ENCODE measurements at regions not wholly inside any gene's neighbourhood (a gene's known extent, or its start where the extent isn't known, plus 50 kb on each side); places are given as distances from the start of the nearest gene placed in this dataset.

DNA sequence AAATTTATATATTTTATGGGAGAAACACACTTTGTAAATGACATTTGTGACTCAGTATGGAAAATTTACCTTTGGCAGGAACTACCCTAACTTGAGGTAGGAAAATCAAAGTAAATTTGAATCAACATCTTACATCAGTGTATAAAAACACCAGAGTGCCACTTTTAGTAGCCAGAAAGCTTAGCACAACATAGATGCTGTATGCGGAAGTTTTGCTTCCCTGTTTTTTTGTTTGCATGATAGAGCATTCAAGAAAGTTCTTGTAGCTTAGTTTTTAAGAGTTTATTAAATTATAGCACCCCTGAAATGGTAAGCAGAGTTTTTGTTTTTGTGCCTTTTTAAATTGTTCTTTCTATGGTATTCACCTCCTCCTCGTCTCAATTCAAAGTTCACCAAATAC is 120.8 kb upstream of the RAP2B start:
- Histone ChIP-seq H3F3A (replicated peaks; ENCODE audit: insufficient read depth) (peaks cover 16% of the 10 kb centered on the region), H3K9ac (no peak overlapping the region), H2AFZ (ENCODE audit: low read depth) (no peak overlapping the region), H3K79me2 (ENCODE audit: insufficient read depth) (no peaks in the 10 kb centered on the region), H3K36me3 (replicated peaks in 1 of 2; ENCODE audit: control insufficient read depth in 1 of 2, insufficient read depth in 2 of 2, low read length in 1 of 2) (no peaks in the 10 kb centered on the region), H3K9me2 (no peaks in the 10 kb centered on the region), H4K20me1 (ENCODE audit: insufficient read depth) (no peaks in the 10 kb centered on the region), H3K4me1 (ENCODE audit: control insufficient read depth in 1 of 2, insufficient read depth in 2 of 2, low read depth in 1 of 2, low read length in 1 of 2) (peaks cover 0 to 8% of the 10 kb centered on the region in 2 experiments; a peak in 1 of 4 replicates), H3K4me3 (ENCODE audit: low read depth in 2 of 2, low read length in 1 of 2) (no peak overlapping the region), H3K4me2 (no peak overlapping the region), H3K27ac (ENCODE audit: low read depth in 2 of 2, low read length in 1 of 2) (no peak overlapping the region), H3K27me3 (ENCODE audit: insufficient read depth) (no peaks in the 10 kb centered on the region), H3K9me3 (no peaks in the 10 kb centered on the region)
- WGBS (ENCODE audit: low lambda C conversion rate): 85% methylated on average over 2 of the region's 2 CpGs
- ChIA-PET POLR2A (no interaction called here), CTCF (interaction anchor here (1.0 to 2.1 kb wide), 2 partner anchors 14 to 728 kb away, joined by 3 to 7 read pairs; no protein-coding TSS in a partner anchor)
- no peak for DNase-seq
- no peak for TF ChIP-seq FOXM1 (IDR thresholded peaks at IDR 0.05; ENCODE audit: low read depth)
- TF ChIP-seq, protein P1, sequence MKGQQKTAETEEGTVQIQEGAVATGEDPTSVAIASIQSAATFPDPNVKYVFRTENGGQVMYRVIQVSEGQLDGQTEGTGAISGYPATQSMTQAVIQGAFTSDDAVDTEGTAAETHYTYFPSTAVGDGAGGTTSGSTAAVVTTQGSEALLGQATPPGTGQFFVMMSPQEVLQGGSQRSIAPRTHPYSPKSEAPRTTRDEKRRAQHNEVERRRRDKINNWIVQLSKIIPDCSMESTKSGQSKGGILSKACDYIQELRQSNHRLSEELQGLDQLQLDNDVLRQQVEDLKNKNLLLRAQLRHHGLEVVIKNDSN (IDR thresholded peaks at IDR 0.05; ENCODE audit: borderline replicate concordance, low read depth): no peak
- TF ChIP-seq, protein P2, sequence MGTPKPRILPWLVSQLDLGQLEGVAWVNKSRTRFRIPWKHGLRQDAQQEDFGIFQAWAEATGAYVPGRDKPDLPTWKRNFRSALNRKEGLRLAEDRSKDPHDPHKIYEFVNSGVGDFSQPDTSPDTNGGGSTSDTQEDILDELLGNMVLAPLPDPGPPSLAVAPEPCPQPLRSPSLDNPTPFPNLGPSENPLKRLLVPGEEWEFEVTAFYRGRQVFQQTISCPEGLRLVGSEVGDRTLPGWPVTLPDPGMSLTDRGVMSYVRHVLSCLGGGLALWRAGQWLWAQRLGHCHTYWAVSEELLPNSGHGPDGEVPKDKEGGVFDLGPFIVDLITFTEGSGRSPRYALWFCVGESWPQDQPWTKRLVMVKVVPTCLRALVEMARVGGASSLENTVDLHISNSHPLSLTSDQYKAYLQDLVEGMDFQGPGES (IDR thresholded peaks at IDR 0.05; ENCODE audit: low read depth, low read length): no peak
- TF ChIP-seq, protein P3, sequence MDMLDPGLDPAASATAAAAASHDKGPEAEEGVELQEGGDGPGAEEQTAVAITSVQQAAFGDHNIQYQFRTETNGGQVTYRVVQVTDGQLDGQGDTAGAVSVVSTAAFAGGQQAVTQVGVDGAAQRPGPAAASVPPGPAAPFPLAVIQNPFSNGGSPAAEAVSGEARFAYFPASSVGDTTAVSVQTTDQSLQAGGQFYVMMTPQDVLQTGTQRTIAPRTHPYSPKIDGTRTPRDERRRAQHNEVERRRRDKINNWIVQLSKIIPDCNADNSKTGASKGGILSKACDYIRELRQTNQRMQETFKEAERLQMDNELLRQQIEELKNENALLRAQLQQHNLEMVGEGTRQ (IDR thresholded peaks at IDR 0.05; ENCODE audit: borderline replicate concordance, low read depth, low read length): no peak
- TF ChIP-seq RAD21 (IDR thresholded peaks at IDR 0.05; ENCODE audit: low read length): no peak
- TF ChIP-seq FOXJ3 (CRISPR knock-in tag; IDR thresholded peaks at IDR 0.05): no peak
- no peak for TF ChIP-seq RXRA (IDR thresholded peaks at IDR 0.05; ENCODE audit: borderline replicate concordance, low read depth)
- no peak for TF ChIP-seq EZH2phosphoT487 (IDR thresholded peaks at IDR 0.05; ENCODE audit: borderline replicate concordance, low read depth)
- TF ChIP-seq, protein P4, sequence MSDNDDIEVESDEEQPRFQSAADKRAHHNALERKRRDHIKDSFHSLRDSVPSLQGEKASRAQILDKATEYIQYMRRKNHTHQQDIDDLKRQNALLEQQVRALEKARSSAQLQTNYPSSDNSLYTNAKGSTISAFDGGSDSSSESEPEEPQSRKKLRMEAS (IDR thresholded peaks at IDR 0.05; ENCODE audit: low read depth): no peak
- no peak for TF ChIP-seq NFIC (IDR thresholded peaks at IDR 0.05; ENCODE audit: borderline replicate concordance)
- TF ChIP-seq FOSL2 (IDR thresholded peaks at IDR 0.05; ENCODE audit: borderline replicate concordance, low read depth): no peak
- TF ChIP-seq POLR2AphosphoS5 (IDR thresholded peaks at IDR 0.05; ENCODE audit: low read depth, low read length): no peak
- no peak for TF ChIP-seq RCOR1 (IDR thresholded peaks at IDR 0.05; ENCODE audit: low read length)
- TF ChIP-seq YY1 (IDR thresholded peaks at IDR 0.05; ENCODE audit: low read depth): no peak
- TF ChIP-seq RFX5 (IDR thresholded peaks at IDR 0.05; ENCODE audit: low read length): no peak
- no peak for TF ChIP-seq TCF12 (IDR thresholded peaks at IDR 0.05)

DNA sequence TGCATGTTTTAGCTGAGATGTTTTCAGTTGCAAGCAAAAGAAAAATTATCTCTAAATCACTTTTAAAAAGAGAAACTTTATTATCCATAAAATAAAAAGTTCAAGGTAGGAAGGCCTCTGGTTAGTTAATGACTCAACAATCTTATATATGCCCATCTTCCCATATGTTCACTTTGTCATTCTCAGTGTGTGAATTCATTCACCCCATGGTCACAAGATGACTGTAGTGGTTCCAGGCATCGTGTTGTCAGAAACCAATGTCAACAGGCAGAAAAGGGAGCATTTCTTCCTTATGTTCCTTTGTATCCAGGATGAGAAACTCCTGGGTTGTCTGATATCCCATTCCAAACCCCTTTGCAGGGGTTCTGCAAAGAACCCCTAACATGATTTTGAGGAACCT is 119.9 kb upstream of the RAP2B start:
- no peaks in the 10 kb centered on the region for H3K27me3 ChIP-seq (ENCODE audit: insufficient read depth)
- H3K27ac ChIP-seq (ENCODE audit: low read depth in 2 of 2, low read length in 1 of 2): no peak overlapping the region
- peaks cover 16% of the 10 kb centered on the region for H3F3A ChIP-seq (replicated peaks; ENCODE audit: insufficient read depth)
- peaks cover 0 to 8% of the 10 kb centered on the region in 2 experiments; a peak in 1 of 4 replicates for H3K4me1 ChIP-seq (ENCODE audit: control insufficient read depth in 1 of 2, insufficient read depth in 2 of 2, low read depth in 1 of 2, low read length in 1 of 2)
- H3K36me3 ChIP-seq (replicated peaks in 1 of 2; ENCODE audit: control insufficient read depth in 1 of 2, insufficient read depth in 2 of 2, low read length in 1 of 2): no peaks in the 10 kb centered on the region
- H3K4me2 ChIP-seq: no peak overlapping the region
- 24% methylated on average over 1 of the region's 1 CpG for WGBS (ENCODE audit: low lambda C conversion rate)
- no peak overlapping the region for H3K9ac ChIP-seq
- H3K4me3 ChIP-seq (ENCODE audit: low read depth in 2 of 2, low read length in 1 of 2): no peak overlapping the region
- no peak for TF ChIP-seq TAF1 (IDR thresholded peaks at IDR 0.05; ENCODE audit: borderline replicate concordance, low read depth, low read length)
- no peak for TF ChIP-seq GABPA (IDR thresholded peaks at IDR 0.05; ENCODE audit: low read depth)
- TF ChIP-seq, protein P5, sequence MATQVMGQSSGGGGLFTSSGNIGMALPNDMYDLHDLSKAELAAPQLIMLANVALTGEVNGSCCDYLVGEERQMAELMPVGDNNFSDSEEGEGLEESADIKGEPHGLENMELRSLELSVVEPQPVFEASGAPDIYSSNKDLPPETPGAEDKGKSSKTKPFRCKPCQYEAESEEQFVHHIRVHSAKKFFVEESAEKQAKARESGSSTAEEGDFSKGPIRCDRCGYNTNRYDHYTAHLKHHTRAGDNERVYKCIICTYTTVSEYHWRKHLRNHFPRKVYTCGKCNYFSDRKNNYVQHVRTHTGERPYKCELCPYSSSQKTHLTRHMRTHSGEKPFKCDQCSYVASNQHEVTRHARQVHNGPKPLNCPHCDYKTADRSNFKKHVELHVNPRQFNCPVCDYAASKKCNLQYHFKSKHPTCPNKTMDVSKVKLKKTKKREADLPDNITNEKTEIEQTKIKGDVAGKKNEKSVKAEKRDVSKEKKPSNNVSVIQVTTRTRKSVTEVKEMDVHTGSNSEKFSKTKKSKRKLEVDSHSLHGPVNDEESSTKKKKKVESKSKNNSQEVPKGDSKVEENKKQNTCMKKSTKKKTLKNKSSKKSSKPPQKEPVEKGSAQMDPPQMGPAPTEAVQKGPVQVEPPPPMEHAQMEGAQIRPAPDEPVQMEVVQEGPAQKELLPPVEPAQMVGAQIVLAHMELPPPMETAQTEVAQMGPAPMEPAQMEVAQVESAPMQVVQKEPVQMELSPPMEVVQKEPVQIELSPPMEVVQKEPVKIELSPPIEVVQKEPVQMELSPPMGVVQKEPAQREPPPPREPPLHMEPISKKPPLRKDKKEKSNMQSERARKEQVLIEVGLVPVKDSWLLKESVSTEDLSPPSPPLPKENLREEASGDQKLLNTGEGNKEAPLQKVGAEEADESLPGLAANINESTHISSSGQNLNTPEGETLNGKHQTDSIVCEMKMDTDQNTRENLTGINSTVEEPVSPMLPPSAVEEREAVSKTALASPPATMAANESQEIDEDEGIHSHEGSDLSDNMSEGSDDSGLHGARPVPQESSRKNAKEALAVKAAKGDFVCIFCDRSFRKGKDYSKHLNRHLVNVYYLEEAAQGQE (IDR thresholded peaks at IDR 0.05; ENCODE audit: low read depth, low read length): no peak
- no peak for TF ChIP-seq MXI1 (IDR thresholded peaks at IDR 0.05; ENCODE audit: low read depth, low read length)
- no peak for TF ChIP-seq RAD21 (IDR thresholded peaks at IDR 0.05; ENCODE audit: low read length)
- no peak for TF ChIP-seq EZH2phosphoT487 (IDR thresholded peaks at IDR 0.05; ENCODE audit: borderline replicate concordance, low read depth)
- TF ChIP-seq MEF2A (IDR thresholded peaks at IDR 0.05; ENCODE audit: borderline replicate concordance, low read depth): no peak
- TF ChIP-seq ELF1 (IDR thresholded peaks at IDR 0.05): no peak
- H4K20me1 ChIP-seq (ENCODE audit: insufficient read depth): no peaks in the 10 kb centered on the region
- ChIA-PET POLR2A (no interaction called here), CTCF (interaction anchor here (1.4 to 1.9 kb wide), 4 partner anchors 8 to 727 kb away, joined by 4 to 17 read pairs (median 10); no protein-coding TSS in a partner anchor)
- no peaks in the 10 kb centered on the region for H3K79me2 ChIP-seq (ENCODE audit: insufficient read depth)
- no peak for DNase-seq
- H2AFZ ChIP-seq (ENCODE audit: low read depth): no peak overlapping the region; the same call in 1 of the 2 replicates
- no peaks in the 10 kb centered on the region for H3K9me3 ChIP-seq
- H3K9me2 ChIP-seq: no peaks in the 10 kb centered on the region

Measured in SK-N-SH (cell line).